Neural progenitor cell (in vitro differentiated cells): ENCODE measurements at regions not wholly inside any gene's neighbourhood (a gene's known extent, or its start where the extent isn't known, plus 50 kb on each side); places are given as distances from the start of the nearest gene placed in this dataset.

Experiments
- EZH2 ChIP-seq: fragments of 200-600 bp; sonication (generic); IDR thresholded peaks from 2 replicates; pipeline ENCODE4 v1.6.1; 2017; ENCODE audit warnings: antibody characterized with exemption, mild to moderate bottlenecking, moderate library complexity
- TF ChIP-seq, protein P1 (sequence below): fragments of 200-600 bp; sonication (generic); IDR thresholded peaks from 2 replicates; pipeline ENCODE4 v1.5.1; 2017; ENCODE audit warnings: antibody characterized with exemption, mild to moderate bottlenecking

DNA sequence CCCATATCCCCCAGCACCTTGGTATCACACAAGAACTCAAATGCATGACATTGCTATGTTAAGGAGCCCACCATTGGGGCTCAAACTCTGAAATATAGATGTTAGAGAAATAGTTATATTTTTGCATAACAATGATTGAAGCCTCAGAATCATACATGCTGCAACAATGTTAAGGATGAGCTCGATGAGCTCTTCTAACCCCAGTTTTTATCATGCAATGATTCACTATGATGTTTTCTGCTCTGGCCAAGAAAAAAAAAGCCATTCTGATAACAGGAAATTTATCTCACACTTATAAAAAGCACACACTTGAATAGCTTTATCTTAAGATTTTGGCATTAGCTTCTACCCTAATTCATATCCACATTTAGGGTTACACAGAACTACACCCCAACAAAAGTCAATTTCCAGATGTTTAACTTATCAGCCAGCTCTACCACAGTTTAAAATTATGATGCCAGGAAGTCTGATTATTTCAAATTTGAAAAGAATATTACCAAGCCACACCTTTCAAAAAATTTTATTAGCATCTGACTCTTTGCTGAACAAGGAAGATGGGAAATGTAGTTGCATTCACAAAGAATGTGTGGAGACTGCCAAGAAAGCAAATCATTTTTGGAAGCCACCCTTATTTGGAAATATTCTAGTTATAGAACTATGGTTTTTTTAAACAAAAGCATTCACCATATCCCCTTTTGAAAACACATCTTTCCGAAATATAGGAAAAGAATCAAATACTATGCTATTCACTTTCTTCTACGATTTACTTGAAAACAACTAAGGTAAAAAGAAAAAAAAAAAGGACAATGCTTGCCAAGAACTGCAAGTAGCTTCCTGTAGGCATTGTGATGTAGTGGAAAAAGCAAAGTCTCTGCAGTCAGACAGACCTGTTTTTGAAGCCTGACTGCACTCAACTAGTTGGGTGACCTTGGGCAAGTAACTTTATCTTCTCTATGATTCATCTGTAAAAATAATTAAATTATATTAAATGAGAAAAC lies 100.8 kb upstream of the PLS3 start:
- TF ChIP-seq, protein P1, sequence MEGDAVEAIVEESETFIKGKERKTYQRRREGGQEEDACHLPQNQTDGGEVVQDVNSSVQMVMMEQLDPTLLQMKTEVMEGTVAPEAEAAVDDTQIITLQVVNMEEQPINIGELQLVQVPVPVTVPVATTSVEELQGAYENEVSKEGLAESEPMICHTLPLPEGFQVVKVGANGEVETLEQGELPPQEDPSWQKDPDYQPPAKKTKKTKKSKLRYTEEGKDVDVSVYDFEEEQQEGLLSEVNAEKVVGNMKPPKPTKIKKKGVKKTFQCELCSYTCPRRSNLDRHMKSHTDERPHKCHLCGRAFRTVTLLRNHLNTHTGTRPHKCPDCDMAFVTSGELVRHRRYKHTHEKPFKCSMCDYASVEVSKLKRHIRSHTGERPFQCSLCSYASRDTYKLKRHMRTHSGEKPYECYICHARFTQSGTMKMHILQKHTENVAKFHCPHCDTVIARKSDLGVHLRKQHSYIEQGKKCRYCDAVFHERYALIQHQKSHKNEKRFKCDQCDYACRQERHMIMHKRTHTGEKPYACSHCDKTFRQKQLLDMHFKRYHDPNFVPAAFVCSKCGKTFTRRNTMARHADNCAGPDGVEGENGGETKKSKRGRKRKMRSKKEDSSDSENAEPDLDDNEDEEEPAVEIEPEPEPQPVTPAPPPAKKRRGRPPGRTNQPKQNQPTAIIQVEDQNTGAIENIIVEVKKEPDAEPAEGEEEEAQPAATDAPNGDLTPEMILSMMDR: no peak
- TF ChIP-seq EZH2: no peak
